NCI-H146 treated with DMSO at 0.1 percent for 48 hours (cell line): ENCODE measurements at regions not wholly inside any gene's neighbourhood (a gene's known extent, or its start where the extent isn't known, plus 50 kb on each side); places are given as distances from the start of the nearest gene placed in this dataset.
"Not testable (repeated sequence)": the region's sequence is repeated elsewhere in the genome, so short reads cannot be mapped to it uniquely, and the experiment has no call there.

Source experiments
- DNase-seq: peaks from one replicate; lab custom pipeline; 2025; ENCODE audit not compliant: unreplicated experiment; lab: John Stamatoyannopoulos, UW

DNA sequence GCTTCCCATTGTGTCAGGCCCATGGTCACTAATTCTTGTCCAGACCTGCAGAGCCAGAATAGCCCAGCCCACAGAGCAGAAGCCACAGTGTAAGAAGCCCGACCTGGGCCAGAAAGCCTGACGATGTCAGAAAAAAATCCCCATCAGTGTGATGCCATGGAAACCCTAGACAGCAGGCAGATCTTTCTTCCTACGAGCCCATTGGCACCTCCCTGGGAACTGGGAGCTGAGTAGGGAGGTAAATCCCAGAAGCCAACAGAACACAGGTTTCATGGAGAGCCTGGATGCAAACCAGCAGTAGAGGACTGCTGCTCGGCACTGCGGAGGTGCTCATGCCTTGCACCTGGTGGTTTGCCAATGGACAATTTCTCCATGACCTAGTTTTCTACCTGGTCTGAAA lies 82.2 kb upstream of the SLC22A16 start:
- DNase-seq: no peak

- DNase-seq: peak; percentile 25
Measured at GRCh38 chr6:110557199-110557598, 80.8 kb upstream of the SLC22A16 start.

DNA sequence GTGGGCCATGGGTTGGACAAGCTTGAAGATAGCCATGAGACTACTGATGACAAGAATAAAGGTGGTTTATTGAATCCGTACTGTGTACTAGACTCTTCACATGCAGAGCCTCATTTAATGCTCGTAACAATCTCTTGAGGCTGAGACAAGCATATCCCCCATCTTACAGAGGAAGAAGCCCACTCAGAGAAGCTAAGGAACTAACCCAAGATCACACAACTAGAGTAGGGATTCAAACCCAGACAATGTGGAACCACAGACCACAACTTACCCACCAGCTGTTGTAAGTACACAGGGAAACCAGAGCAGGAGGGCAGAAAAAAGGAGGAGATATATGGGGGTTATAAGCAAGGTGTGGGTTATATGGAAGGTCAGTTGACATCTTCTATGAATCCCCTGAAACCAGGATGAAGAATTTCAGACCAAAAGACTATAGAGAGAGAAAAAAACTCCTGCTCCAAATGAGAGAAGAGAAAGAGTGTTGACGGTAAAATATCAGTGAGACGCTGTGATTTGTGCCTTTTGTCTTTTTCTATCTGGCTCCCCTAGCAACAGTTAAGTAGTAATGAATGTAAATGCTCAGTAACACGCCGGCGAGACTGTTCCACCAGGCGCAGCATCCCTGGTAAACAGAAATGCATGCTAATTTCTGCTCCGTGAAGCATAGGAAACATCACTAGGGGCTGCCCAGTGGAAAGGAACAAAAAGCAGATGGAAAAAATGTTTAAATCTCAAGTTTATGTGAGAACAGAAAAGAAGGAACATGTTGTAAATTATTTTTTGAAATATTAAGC lies 80.1 kb upstream of the SLC22A16 start:
- no peak for DNase-seq

- no peak for DNase-seq
Measured at GRCh38 chr6:110554966-110555460, 78.6 kb upstream of the SLC22A16 start.

GRCh38 chr6:110554441-110554840 lies 78.0 kb upstream of the SLC22A16 start:
- no peak for DNase-seq

- no peak for DNase-seq
Measured at GRCh38 chr6:110552901-110553641, 76.7 kb upstream of the SLC22A16 start.

DNA sequence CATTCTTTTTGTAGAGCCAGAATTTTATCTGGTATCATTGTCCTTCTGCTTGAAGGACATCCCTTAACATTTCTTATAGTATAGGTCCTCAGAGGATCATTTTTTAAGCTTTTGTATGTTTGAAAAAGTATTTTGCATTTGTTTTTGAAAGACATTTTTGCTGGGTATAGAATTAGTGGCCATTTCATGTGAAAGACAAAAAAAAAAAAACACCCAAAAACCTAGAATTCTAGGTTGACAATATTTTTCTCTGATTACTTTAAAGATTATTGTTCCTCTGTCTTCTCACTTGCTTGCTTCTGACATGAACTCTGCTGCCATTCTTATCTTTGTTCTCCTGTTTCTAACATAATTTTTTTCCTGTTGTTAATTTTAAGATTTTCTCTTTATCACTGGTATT lies 75.7 kb upstream of the SLC22A16 start:
- no peak for DNase-seq

DNA sequence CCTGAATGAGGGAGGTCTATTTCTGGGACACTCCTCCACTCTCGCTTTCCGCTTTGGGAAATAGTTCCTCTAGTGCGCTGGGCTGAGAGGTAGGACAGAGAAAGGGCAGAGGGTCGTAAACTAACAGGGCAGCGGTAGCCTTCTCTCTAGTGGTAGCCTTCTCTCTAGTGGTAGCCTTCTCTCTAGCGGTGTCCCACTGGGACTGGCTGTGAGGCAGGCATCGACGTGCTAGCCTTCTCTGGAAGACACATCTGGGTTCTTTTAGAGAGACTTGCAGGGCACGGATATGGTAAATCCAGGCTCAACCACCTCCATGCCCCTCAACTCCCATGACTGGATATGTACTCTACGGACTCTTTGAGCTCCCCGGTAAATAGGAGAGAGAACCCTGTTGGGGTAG lies 74.7 kb upstream of the SLC22A16 start:
- DNase-seq: no peak

GRCh38 chr6:110550353-110550752 lies 73.9 kb upstream of the SLC22A16 start:
- DNase-seq: no peak

DNA sequence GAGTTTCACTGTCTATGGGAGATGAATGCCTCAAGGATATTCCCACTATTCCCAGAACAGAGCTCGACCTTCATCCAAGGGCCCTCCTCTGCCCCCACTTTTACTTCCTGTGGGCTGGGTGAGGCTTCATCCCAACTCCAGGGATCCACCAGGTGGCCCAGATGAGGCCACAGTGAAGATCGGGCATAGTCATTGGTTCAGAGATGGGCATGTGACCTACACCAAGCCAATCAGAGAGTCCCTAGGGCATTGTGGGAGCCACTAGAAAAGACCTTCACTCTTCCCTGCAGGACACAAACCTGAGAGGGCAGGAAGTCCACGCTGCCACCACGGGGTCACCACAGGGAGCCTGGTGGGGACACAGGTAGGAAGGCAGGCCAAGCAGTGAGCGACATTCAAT lies 72.9 kb upstream of the SLC22A16 start:
- no peak for DNase-seq

DNA sequence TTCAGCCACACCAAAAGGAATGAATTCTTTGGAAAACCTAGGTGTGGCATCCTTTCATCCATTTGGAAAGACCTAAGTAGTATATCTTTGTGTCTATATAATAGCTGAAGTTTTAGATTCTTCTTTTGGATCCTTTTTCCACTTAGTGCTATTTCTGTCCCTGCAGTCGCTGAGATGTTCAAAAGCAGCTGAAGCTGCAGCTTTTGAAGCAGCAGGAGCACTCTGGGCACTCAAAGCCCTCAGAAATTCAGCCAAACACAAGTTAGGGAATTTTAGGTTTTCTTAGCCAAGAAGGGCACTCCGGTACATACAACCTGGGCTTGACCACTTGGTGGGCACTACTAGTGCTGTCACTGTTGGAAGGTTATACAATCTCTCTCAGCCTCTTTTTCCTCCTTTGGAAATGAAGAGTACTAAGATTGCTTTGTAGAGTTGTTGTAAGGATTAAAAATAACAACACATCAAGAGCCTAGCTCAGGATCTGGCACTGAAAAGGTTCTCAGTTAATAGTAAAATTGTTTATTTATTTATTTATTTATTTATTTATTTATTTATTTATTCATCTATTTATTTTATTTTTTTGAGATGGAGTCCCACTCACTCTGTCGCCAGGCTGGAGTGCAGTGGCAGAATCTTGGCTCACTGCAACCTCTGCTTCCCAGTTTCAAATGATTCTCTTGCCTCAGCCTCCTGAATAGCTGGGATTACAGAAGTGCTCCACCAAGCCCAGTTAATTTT lies 71.9 kb upstream of the SLC22A16 start:
- no peak for DNase-seq

DNA sequence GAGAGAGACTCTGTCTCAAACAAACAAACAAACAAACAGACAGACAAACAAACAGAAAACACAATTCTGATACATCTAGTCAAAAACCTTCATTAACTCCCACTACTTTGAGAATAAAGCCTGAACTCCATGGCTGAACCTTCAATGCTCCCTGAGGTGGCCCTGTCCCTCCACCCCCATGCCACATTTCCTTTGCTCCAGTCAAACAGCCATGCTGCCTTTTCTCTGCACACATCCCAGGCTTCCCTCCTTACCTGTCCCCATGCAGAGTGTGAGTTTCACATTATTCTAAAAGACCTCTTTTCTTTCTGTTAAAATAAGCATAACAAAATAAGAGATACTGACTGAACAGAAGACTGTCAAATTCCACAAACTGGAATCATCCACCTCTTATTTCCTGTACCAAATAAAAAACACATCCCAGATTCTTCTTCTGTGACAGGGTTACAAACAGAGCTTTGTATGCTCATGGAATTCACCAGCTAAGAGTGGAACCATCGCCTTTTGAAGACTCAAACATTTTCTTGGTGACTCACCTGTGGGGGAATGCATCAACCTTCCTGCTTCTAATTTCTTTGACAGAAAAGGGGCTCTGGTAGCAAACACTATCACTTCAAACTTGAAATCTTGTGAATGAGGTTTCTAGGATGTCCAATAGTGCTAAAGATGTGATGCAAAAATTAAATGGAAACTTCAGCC lies 71.0 kb upstream of the SLC22A16 start:
- DNase-seq: no peak

- DNase-seq: no peak
Measured at GRCh38 chr6:110545081-110545872, 68.9 kb upstream of the SLC22A16 start.

DNA sequence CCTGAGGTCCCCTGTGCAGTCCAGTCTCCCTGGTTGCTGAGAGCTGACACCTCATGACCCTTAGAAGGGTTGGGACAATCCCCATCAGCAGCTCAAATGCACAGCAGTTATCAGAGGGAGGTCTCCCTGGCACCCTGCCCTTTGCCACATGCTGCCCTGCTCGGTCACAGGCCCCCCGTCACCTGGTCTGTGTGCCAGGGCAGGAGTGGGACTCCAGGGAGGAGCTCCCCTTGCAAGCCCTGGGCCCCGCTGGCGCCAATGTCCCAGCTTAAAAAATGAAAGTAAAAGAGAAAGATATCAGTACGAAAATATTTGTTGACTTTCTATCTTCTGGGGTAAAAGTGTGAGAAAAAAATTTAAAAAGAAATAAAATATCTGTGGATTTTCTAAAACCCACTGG lies 68.1 kb upstream of the SLC22A16 start:
- DNase-seq: no peak

GRCh38 chr6:110543106-110543505 lies 66.7 kb upstream of the SLC22A16 start:
- no peak for DNase-seq

DNA sequence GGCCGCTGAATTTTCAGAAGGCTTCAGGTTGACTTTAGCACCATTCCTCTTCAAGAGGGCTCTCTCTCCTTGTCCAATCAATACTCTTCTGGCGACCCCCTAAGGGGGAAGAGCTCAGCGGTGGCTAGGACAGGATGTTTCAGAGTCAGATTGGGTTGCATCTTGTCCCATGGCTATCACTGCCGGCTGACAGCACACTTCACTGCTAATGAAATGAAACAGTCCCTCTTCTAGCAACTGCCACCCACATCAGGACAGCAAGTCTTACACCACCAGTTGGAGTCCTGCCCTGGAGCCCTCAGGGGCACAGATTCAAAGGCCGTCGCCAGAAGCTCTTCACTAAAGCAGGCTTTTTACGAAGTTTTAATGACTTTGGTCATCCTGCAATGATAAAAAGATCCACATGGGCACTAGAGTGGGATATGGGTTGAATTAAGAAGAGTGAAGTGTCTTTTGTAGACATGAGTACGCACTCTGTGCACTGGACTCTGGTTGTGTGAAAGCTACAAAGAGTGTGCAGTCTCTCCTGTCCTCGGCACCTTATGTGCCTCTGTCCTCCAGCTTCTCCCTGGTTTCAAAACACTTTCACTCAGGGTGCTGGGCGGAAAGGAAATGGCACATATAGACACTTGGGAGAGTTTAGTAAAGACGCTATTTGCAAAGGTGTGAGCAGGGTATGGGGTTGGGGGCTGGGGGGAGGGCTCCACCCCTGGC lies 66.1 kb upstream of the SLC22A16 start:
- DNase-seq: no peak

DNA sequence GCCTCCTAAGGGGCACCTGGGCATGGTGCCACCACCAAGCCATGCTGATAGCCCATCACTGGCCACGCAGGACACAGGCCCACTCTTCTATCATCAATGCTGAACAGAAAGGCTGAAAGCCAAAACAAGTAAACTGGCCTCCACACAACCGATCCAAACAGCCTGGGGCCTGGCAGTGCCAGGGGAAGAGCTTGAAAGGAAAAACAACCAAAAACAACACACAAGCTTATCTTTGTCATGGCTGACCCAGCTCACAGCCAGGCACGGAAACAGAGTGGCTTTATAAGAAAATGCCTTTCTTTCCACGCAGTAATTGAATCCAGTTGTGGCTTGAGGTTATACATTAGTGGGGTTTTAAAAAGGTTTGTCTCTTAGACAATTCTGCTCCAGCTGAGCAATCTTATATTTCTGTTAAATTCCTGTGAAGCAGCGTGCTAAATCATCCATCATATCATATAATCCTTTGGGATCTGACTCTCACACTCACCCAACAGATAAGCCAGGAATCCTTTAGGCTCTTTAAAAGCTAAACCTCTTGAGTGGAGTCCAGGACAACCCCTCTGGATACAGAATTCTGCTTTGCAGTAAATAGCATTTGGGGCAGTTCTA lies 65.4 kb upstream of the SLC22A16 start:
- DNase-seq: no peak

GRCh38 chr6:110539277-110540019 lies 63.0 kb upstream of the SLC22A16 start:
- DNase-seq: not testable (repeated sequence)
